ENCODE measurements at regions not wholly inside any gene's neighbourhood (a gene's known extent, or its start where the extent isn't known, plus 50 kb on each side); places are given as distances from the start of the nearest gene placed in this dataset.

- TF ChIP-seq CTCF (optimal IDR thresholded peaks at IDR 0.05 in 1 of 3, IDR thresholded peaks at IDR 0.05 in 1 of 3, conservative IDR thresholded peaks at IDR 0.05 in 1 of 3; ENCODE audit: extremely low read depth in 1 of 3, insufficient read depth in 2 of 3, low read length in 3 of 3) (no peak), EZH2 (IDR thresholded peaks at IDR 0.05; ENCODE audit: low read length) (no peak)
Measured at GRCh38 chr16:26391833-26392232, 674.9 kb upstream of the C16orf82 start.
